Astrocyte (in vitro differentiated cells and primary cell): ENCODE measurements at regions not wholly inside any gene's neighbourhood (a gene's known extent, or its start where the extent isn't known, plus 50 kb on each side); places are given as distances from the start of the nearest gene placed in this dataset.

ENCODE experiments used
- DNase-seq: peaks from one replicate; pipeline ENCODE4 v3.0.0-alpha.2; 2010; ENCODE audit warnings: low read depth
- FAIRE-seq: peaks from 2 replicates; lab custom pipeline; 2011; peaks lifted over from hg19 to GRCh38; lab: Jason Lieb, UNC
- H2AFZ ChIP-seq: 2 replicates; pipeline ENCODE4 v1.6.0; 2012; ENCODE audit warnings: low read depth, low read length, inconsistent platforms
- H3K27ac ChIP-seq: 2 replicates; pipeline ENCODE4 v1.5.1; 2011; ENCODE audit warnings: low read depth, low read length, inconsistent platforms
- H3K27me3 ChIP-seq: 2 replicates; pipeline ENCODE4 v1.6.0; 2011; ENCODE audit warnings: low read length, inconsistent platforms; ENCODE audit not compliant: insufficient read depth
- H3K36me3 ChIP-seq: 2 replicates; pipeline ENCODE4 v1.5.1; 2011; ENCODE audit warnings: low read length, inconsistent platforms; ENCODE audit not compliant: insufficient read depth
- H3K4me1 ChIP-seq: 2 replicates; pipeline ENCODE4 v1.5.1; 2011; ENCODE audit warnings: low read length, inconsistent platforms; ENCODE audit not compliant: insufficient read depth
- H3K4me2 ChIP-seq: 2 replicates; pipeline ENCODE4 v1.6.0; 2012; ENCODE audit warnings: low read length, inconsistent platforms
- H3K4me3 ChIP-seq: 2 replicates; pipeline ENCODE4 v1.5.1; 2011; ENCODE audit warnings: low read depth, mild to moderate bottlenecking, low read length, inconsistent platforms; ENCODE audit not compliant: insufficient read depth
- H3K79me2 ChIP-seq: 2 replicates; pipeline ENCODE4 v1.6.0; 2012; ENCODE audit warnings: mild to moderate bottlenecking, low read length, inconsistent platforms; ENCODE audit not compliant: insufficient read depth
- H3K9ac ChIP-seq: 2 replicates; pipeline ENCODE4 v1.6.0; 2012; ENCODE audit warnings: mild to moderate bottlenecking, low read length, inconsistent platforms
- H3K9me3 ChIP-seq: 2 replicates; pipeline ENCODE4 v1.5.1; 2012; ENCODE audit warnings: low read depth, mild to moderate bottlenecking, low read length, inconsistent platforms; ENCODE audit not compliant: insufficient read depth
- H4K20me1 ChIP-seq: 2 replicates; pipeline ENCODE4 v1.6.0; 2012; ENCODE audit warnings: low read length, inconsistent platforms; ENCODE audit not compliant: insufficient read depth
- H3K27ac Mint-ChIP-seq: one replicate; pipeline ENCODE4 v1.8.0; 2021; ENCODE audit warnings: mild to moderate bottlenecking, mixed read lengths; ENCODE audit not compliant: unreplicated experiment
- H3K27me3 Mint-ChIP-seq: one replicate; pipeline ENCODE4 v1.8.0; 2021; ENCODE audit warnings: low read depth, mixed read lengths; ENCODE audit not compliant: unreplicated experiment
- H3K36me3 Mint-ChIP-seq: one replicate; pipeline ENCODE4 v1.8.0; 2021; ENCODE audit warnings: low read depth, mixed read lengths; ENCODE audit not compliant: unreplicated experiment
- H3K4me1 Mint-ChIP-seq: one replicate; pipeline ENCODE4 v1.8.0; 2021; ENCODE audit warnings: low read depth, mixed read lengths; ENCODE audit not compliant: unreplicated experiment
- H3K4me3 Mint-ChIP-seq: one replicate; pipeline ENCODE4 v1.8.0; 2021; ENCODE audit warnings: mild to moderate bottlenecking, moderate library complexity, mixed read lengths; ENCODE audit not compliant: unreplicated experiment
- H3K9me3 Mint-ChIP-seq: one replicate; pipeline ENCODE4 v1.8.0; 2021; ENCODE audit warnings: mild to moderate bottlenecking, mixed read lengths; ENCODE audit not compliant: unreplicated experiment
- CTCF ChIP-seq: IDR thresholded peaks from 2 replicates; pipeline ENCODE4 v1.5.1; 2011; ENCODE audit warnings: low read depth, mild to moderate bottlenecking, inconsistent platforms, low read length, moderate library complexity; ENCODE audit not compliant: insufficient read depth
- EZH2 ChIP-seq: IDR thresholded peaks from 2 replicates; pipeline ENCODE4 v1.6.1; 2012; ENCODE audit warnings: mild to moderate bottlenecking, low read length, inconsistent platforms; ENCODE audit not compliant: insufficient read depth

- H3K9ac ChIP-seq, result no peak overlapping the region
- H3K4me3 ChIP-seq, result no peak overlapping the region
- FAIRE-seq (no peak), DNase-seq (no peak)
- H3K27ac ChIP-seq, result no peak overlapping the region
- H3K79me2 ChIP-seq, result no peaks in the 10 kb centered on the region
- no peaks in the 10 kb centered on the region for H3K27me3 ChIP-seq
- no peak overlapping the region for H2AFZ ChIP-seq
- Mint-ChIP-seq H3K9me3 (peaks cover 5% of the 10 kb centered on the region), H3K27me3 (peaks cover 3% of the 10 kb centered on the region), H3K27ac (no peak overlapping the region), H3K36me3 (no peaks in the 10 kb centered on the region), H3K4me1 (peaks cover 5% of the 10 kb centered on the region), H3K4me3 (no peak overlapping the region)
- no peak overlapping the region for H3K4me2 ChIP-seq
- no peaks in the 10 kb centered on the region for H3K36me3 ChIP-seq
- no peaks in the 10 kb centered on the region for H4K20me1 ChIP-seq
- no peaks in the 10 kb centered on the region for H3K4me1 ChIP-seq
- H3K9me3 ChIP-seq, result no peaks in the 10 kb centered on the region
- TF ChIP-seq CTCF (no peak), EZH2 (no peak)
These were observed 204.5 kb upstream of the HMCN1 start for GRCh38 chr1:185529673-185530072.

- H4K20me1 ChIP-seq, result no peaks in the 10 kb centered on the region
- DNase-seq (no peak), FAIRE-seq (no peak)
- no peak overlapping the region for H3K4me2 ChIP-seq
- H3K27ac Mint-ChIP-seq, result no peak overlapping the region
- no peaks in the 10 kb centered on the region for H3K36me3 ChIP-seq
- no peak overlapping the region for H3K9ac ChIP-seq
- no peaks in the 10 kb centered on the region for H3K9me3 ChIP-seq
- no peaks in the 10 kb centered on the region for H3K36me3 Mint-ChIP-seq
- H3K4me1 ChIP-seq, result no peaks in the 10 kb centered on the region
- no peak overlapping the region for H3K27ac ChIP-seq
- H3K4me3 Mint-ChIP-seq, result no peak overlapping the region
- TF ChIP-seq CTCF, result no peak
- TF ChIP-seq EZH2, result no peak
- H3K4me3 ChIP-seq, result no peak overlapping the region
- H2AFZ ChIP-seq, result no peak overlapping the region
- peaks cover 3% of the 10 kb centered on the region for H3K27me3 Mint-ChIP-seq
- H3K27me3 ChIP-seq, result no peaks in the 10 kb centered on the region
- H3K4me1 Mint-ChIP-seq, result peaks cover 4% of the 10 kb centered on the region
- H3K9me3 Mint-ChIP-seq, result peaks cover 5% of the 10 kb centered on the region
- no peaks in the 10 kb centered on the region for H3K79me2 ChIP-seq
These were observed 206.0 kb upstream of the HMCN1 start for GRCh38 chr1:185528084-185528676.
